Activated naive CD8-positive, alpha-beta T cell treated with anti-CD3 and anti-CD28 coated beads, Interleukin-2, amount 10 ng/mL, durations not matched to agents 7 days and 5 days (primary cell): ENCODE measurements at regions not wholly inside any gene's neighbourhood (a gene's known extent, or its start where the extent isn't known, plus 50 kb on each side); places are given as distances from the start of the nearest gene placed in this dataset.

Source experiments
- ATAC-seq: fragments of 150-1000 bp; cut with Tn5 transposase; one replicate; pipeline ENCODE4 v1.10.0; 2021; ENCODE audit warnings: low read depth, moderate library complexity
- POLR2A ChIA-PET: fragments of 350-600 bp; sonication (Branson Sonifier 250); formaldehyde crosslinking; loops from one replicate; lab custom pipeline; 2021; ENCODE audit warnings: antibody characterized with exemption; lab: Charles Lee
- DNase-seq: peaks from one replicate; pipeline ENCODE4 v3.0.0; 2021
- H3K27ac Mint-ChIP-seq: one replicate; pipeline ENCODE4 v1.8.0; 2022; ENCODE audit warnings: mild to moderate bottlenecking, mixed read lengths
- H3K27me3 Mint-ChIP-seq: one replicate; pipeline ENCODE4 v1.8.0; 2022; ENCODE audit warnings: mild to moderate bottlenecking, moderate library complexity, mixed read lengths
- H3K36me3 Mint-ChIP-seq: one replicate; pipeline ENCODE4 v1.8.0; 2021; ENCODE audit warnings: mild to moderate bottlenecking, mixed read lengths
- H3K4me1 Mint-ChIP-seq: one replicate; pipeline ENCODE4 v1.8.0; 2021; ENCODE audit warnings: mixed read lengths
- H3K4me3 Mint-ChIP-seq: one replicate; pipeline ENCODE4 v1.8.0; 2022; ENCODE audit warnings: mild to moderate bottlenecking, moderate library complexity, mixed read lengths
- H3K9me3 Mint-ChIP-seq: one replicate; pipeline ENCODE4 v1.8.0; 2021; ENCODE audit warnings: mixed read lengths

DNA sequence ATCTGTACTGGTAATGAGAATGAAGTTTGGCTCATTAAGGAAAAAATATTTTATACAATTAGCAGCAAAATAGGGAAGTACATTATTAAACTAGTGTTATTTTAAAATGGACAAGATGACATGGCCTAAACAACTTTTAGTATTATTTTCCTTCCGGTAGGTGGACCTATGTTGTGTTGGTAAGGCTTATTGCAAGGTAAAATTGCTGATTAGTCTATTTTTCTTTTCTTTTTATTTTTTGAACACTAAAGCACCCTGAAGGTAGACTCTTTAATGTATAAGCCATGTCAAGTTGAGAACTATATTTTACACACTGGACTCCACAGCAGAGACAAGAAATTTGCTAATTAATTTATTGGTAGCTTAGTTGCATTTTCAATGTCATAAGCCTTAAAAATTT, 239.5 kb upstream of the POT1 start:
- no peak for ATAC-seq
- POLR2A ChIA-PET = no interaction called here
- Mint-ChIP-seq H3K4me1 (no peaks in the 10 kb centered on the region), H3K27me3 (no peaks in the 10 kb centered on the region), H3K36me3 (no peaks in the 10 kb centered on the region), H3K4me3 (no peak overlapping the region), H3K27ac (no peak overlapping the region), H3K9me3 (no peaks in the 10 kb centered on the region)
- DNase-seq = no peak

DNA sequence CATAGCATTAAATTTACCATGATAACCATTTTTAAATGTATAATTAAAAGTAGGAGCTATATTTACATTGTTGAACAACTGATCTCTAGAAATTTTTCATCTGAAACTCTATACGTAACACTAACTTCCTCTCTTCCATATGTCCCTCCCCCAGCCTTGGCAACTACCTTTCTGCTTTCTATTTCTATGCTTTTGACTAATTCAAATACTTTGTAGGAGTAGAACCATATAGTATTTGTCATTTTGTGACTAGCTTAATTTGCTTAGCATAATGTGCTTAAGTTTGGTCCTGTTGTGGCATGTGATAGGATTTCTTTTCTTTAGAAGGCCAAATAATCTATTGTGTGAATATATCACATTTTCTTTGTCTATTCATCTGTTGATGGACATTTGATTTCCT, 225.3 kb upstream of the POT1 start:
- H3K4me1 Mint-ChIP-seq = no peaks in the 10 kb centered on the region
- DNase-seq (no peak), ATAC-seq (no peak)
- no peak overlapping the region for H3K4me3 Mint-ChIP-seq
- no peaks in the 10 kb centered on the region for H3K27me3 Mint-ChIP-seq
- no peak overlapping the region for H3K27ac Mint-ChIP-seq
- POLR2A ChIA-PET = no interaction called here
- no peaks in the 10 kb centered on the region for H3K36me3 Mint-ChIP-seq
- no peaks in the 10 kb centered on the region for H3K9me3 Mint-ChIP-seq

DNA sequence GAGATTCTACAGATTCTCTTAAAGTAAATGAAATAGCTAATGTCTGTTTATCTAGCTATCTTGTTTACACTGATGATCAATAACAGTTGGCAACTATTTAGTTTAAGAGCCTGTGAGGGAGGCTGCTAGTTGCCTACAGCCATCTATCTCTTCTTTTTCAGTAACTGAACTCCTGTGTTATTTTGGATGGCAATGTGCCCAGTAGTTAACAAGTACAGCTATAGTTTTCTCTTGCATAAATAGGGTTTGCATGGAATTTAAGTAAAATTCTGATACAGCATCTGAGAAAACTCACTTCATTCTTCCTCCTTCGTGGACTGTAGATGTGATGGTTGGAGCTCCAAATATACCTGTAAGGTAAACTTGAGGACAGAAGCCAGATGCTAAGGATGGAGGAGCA, 219.5 kb upstream of the POT1 start:
- POLR2A ChIA-PET = no interaction called here
- Mint-ChIP-seq H3K4me1 (no peaks in the 10 kb centered on the region), H3K27ac (no peak overlapping the region), H3K4me3 (no peak overlapping the region), H3K27me3 (no peaks in the 10 kb centered on the region), H3K36me3 (no peaks in the 10 kb centered on the region), H3K9me3 (no peaks in the 10 kb centered on the region)
- DNase-seq (no peak), ATAC-seq (no peak)

DNA sequence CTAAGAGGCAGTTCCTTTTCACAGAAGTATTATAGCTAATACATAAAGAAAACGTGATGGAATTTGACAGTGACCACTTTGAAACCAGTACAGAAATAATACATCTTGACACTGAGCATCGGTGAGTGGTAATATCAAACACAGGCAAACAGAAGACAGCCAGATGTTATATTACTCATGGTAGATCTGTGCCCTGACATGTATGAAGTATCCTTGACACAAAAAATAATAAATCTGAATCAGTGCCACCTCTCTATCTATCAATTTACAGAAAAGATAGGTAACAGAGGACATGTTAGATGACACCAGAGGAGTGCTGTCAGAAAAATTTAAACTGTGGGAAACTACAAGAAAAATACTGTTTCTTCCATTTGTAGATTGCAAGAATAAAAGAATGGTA, 217.4 kb upstream of the POT1 start:
- DNase-seq = no peak
- POLR2A ChIA-PET = no interaction called here
- no peak for ATAC-seq
- Mint-ChIP-seq H3K4me3 (no peak overlapping the region), H3K27ac (no peak overlapping the region), H3K9me3 (no peaks in the 10 kb centered on the region), H3K36me3 (no peaks in the 10 kb centered on the region), H3K27me3 (no peaks in the 10 kb centered on the region), H3K4me1 (no peaks in the 10 kb centered on the region)

DNA sequence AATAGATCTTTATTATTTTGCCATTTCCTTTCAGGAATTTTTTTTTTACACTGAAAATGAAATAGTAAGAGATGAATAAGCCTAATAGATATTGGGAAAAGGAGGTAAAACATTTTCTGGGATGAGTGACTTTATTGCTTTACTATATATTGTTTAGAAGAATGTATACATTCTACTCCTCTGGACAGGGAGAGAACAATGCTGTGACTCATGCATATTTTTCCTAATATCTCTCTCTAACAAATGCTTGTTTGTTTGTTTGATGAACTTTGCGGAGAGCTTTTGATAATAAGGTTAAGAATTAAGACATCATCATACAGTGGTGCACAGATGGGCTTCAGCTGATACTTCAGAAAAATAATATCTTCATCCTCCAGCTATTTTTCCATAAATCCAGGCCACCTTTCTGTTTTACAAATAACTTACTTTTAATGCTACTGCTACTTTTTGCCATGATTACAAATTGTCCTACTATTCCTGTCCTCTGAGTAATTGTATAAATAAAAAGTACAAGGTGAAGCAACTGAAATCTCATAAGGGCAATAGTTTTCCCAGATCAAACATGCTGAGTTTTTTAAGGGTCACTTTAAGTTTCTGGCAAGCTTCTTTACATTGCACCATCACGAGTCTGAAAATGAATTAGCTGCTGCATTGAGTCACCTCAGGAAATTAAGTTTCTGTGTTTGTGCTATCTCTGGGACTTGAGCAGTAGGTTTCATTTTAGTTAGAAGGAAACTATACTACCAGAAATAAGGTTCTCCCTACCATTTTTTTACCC, 207.3 kb upstream of the POT1 start:
- H3K27me3 Mint-ChIP-seq = no peaks in the 10 kb centered on the region
- H3K4me3 Mint-ChIP-seq = no peak overlapping the region
- DNase-seq (no peak), ATAC-seq (no peak)
- H3K36me3 Mint-ChIP-seq = no peaks in the 10 kb centered on the region
- no peak overlapping the region for H3K27ac Mint-ChIP-seq
- H3K9me3 Mint-ChIP-seq = no peaks in the 10 kb centered on the region
- POLR2A ChIA-PET = no interaction called here
- no peaks in the 10 kb centered on the region for H3K4me1 Mint-ChIP-seq

DNA sequence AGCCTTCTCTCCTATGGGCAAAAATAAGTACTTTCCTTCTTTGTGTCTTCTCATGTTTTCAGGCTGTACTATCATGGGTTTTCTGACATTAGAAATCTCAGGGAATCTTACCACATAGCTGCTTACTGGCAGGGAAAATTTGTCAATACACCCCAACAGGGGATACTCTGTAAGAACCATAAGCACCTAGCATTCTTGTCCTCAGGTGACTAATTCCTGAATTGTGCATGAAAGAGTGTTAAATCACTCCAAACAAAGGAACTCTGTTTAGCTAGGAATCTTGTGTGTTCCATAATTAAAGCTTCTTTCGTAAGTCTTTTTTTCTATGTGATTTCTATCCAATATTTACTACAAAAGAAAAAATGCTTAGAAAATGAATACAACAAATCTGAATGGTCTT, 206.7 kb upstream of the POT1 start:
- no peaks in the 10 kb centered on the region for H3K36me3 Mint-ChIP-seq
- no peaks in the 10 kb centered on the region for H3K9me3 Mint-ChIP-seq
- no peak overlapping the region for H3K4me3 Mint-ChIP-seq
- H3K4me1 Mint-ChIP-seq = no peaks in the 10 kb centered on the region
- ATAC-seq (no peak), DNase-seq (no peak)
- POLR2A ChIA-PET = no interaction called here
- H3K27me3 Mint-ChIP-seq = no peaks in the 10 kb centered on the region
- no peak overlapping the region for H3K27ac Mint-ChIP-seq

DNA sequence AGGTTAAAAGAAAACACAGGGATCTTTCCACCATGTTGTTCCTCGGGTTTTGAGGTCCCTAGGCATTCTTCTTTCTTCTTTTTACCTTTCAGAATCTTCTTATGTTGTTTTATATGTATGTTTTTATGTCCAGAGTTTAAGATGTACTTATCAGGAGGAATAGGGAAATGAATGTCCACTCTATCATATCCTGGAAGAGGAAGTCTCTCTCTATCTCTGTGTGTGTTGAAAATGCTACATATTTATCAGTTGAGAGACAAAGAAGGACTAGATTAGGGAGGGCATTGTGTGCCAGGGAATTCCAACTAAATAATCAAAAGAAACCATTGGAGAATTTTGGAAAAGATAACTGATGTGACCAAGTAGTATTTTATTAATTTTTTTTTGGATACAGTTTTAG, 200.5 kb upstream of the POT1 start:
- Mint-ChIP-seq H3K27ac (no peak overlapping the region), H3K4me3 (no peak overlapping the region), H3K9me3 (peaks cover 6% of the 10 kb centered on the region), H3K27me3 (no peaks in the 10 kb centered on the region), H3K36me3 (no peaks in the 10 kb centered on the region), H3K4me1 (no peaks in the 10 kb centered on the region)
- ATAC-seq (no peak), DNase-seq (no peak)
- POLR2A ChIA-PET = no interaction called here

DNA sequence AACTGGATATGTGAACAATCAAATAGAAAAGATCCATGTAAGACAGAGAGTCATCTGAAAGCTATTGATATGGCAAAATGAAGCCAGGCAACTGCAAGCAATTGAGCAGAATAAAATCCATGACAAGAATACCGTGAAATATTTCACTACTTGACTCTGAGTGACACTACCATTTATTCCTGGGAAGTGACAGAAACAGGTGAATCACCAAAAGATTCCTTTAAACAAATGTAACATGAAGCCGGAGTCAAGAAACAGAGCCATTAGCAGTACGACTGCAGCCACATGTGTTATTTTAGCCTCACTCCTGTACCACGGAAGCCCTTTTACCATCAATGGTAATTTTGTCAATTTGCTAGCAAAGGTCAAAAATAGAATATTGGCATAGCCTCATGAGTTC, 197.7 kb upstream of the POT1 start:
- Mint-ChIP-seq H3K4me1 (no peaks in the 10 kb centered on the region), H3K4me3 (no peak overlapping the region), H3K27ac (no peak overlapping the region), H3K27me3 (no peaks in the 10 kb centered on the region), H3K36me3 (no peaks in the 10 kb centered on the region), H3K9me3 (peaks cover 8% of the 10 kb centered on the region)
- ATAC-seq = no peak
- POLR2A ChIA-PET = no interaction called here
- no peak for DNase-seq

DNA sequence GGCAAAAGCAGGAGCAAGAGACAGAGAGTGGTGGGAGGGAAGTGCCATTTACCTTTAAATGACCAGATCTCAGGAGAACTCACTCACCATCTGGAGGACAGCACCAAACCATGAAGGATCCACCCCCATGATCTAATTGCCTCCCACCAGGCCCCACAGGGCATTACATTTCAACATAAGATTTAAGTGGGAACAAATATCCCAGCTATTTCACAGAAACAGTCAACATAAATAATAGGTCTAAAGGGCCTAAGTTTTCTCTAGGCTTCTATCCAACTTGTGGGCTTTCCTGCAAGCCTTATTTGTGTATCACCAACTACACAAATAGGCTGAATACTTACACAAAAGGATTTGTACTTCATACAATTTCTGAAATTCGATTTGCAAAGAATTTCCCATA, 196.8 kb upstream of the POT1 start:
- Mint-ChIP-seq H3K4me3 (no peak overlapping the region), H3K36me3 (no peaks in the 10 kb centered on the region), H3K27me3 (no peaks in the 10 kb centered on the region), H3K4me1 (no peaks in the 10 kb centered on the region), H3K27ac (no peak overlapping the region), H3K9me3 (peaks cover 8% of the 10 kb centered on the region)
- POLR2A ChIA-PET = no interaction called here
- DNase-seq = no peak
- ATAC-seq = no peak

DNA sequence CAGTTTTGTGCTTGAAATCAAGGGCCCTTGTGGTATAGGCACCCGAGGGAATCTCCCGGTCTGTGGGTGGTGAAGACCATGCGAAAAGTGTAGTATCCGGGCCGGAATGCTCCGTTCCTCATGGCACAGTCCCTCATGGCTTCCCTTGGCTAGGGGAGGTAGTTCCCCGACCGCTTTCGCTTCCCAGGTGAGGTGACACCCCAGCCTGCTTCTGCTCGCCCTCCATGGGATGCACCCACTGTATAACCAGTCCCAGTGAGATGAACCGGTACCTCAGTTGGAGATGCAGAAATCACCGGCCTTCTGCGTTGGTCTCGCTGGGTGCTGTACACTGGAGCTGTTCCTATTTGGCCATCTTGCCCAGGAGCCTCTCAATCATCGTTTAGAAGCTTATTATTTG, 195.7 kb upstream of the POT1 start:
- no peak overlapping the region for H3K27ac Mint-ChIP-seq
- H3K9me3 Mint-ChIP-seq = peaks cover 8% of the 10 kb centered on the region

DNA sequence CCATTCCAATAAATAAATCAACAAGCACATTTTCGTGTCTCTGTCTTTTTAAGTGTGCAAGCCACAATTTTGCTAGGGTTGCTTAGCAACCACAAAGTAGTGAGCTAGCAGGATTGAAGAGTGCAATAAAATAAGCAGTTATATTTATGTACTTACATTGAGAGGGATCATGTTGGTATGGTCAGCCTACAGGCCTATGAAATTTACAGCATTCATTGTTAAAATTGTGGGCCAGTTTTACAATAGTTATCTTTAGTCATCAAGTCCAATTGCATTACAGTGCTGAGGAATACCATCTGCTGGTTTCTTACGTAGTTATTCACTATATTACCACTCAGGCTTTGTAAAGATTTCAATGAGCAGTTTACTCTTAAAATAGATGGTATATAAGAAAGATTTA, 192.5 kb upstream of the POT1 start:
- Mint-ChIP-seq H3K27ac (no peak overlapping the region), H3K4me1 (no peaks in the 10 kb centered on the region), H3K9me3 (peaks cover 6% of the 10 kb centered on the region), H3K36me3 (no peaks in the 10 kb centered on the region), H3K4me3 (no peak overlapping the region), H3K27me3 (no peaks in the 10 kb centered on the region)
- ATAC-seq = no peak
- POLR2A ChIA-PET = no interaction called here
- no peak for DNase-seq

More for the DNA sequence above, 195.7 kb upstream of the POT1 start:
- H3K27me3 Mint-ChIP-seq = no peaks in the 10 kb centered on the region
- no peaks in the 10 kb centered on the region for H3K4me1 Mint-ChIP-seq
- POLR2A ChIA-PET = no interaction called here
- no peak overlapping the region for H3K4me3 Mint-ChIP-seq
- ATAC-seq (no peak), DNase-seq (no peak)
- no peaks in the 10 kb centered on the region for H3K36me3 Mint-ChIP-seq

DNA sequence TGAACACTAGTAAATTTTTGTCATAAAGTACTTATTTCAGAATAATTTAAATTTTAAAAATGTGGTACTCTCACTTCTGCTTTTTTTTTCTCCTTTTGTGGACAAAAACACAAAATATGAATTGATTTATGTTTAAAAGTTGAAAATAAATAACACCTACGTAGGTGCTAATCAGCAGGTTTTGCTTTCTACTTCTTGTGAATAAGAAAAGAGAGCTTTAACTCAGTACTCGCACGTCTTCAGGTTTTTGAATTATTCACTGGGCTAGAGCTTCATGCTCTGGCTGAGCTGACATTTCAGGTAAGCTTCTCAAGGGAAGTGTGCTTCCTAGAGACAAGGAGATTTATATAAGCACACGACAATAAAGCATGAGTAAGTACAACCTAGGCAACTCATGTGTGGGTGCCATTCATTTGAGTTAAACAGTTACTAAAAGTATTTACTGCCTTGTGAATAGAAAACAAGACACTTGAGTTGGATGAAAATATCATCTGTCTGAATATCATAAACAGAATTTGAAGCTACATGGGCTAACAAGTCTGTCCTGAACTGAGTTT, 190.0 kb upstream of the POT1 start:
- Mint-ChIP-seq H3K9me3 (peaks cover 2% of the 10 kb centered on the region), H3K36me3 (no peaks in the 10 kb centered on the region), H3K4me1 (no peaks in the 10 kb centered on the region), H3K27me3 (no peaks in the 10 kb centered on the region), H3K4me3 (no peak overlapping the region), H3K27ac (no peak overlapping the region)
- ATAC-seq = no peak
- DNase-seq = no peak
- POLR2A ChIA-PET = no interaction called here

DNA sequence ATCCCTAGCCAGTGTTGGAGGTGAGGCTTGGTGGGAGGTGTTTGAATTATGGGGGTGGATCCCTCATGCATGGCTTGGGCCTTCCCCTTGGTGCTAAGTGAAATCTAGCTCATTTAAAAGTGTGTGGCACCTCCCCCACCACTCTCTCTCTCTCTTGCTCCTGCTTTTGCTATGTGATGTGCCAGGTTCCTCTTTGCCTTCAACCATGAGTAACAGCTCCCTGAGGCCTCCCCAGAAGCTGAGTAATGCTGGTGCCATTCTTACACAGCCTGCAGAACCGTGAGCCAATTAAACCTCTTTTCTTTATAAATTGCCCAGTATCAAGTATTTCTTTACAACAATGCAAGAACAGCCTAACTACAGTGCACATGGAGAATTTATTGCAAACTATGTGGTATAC, 188.8 kb upstream of the POT1 start:
- no peaks in the 10 kb centered on the region for H3K27me3 Mint-ChIP-seq
- H3K4me1 Mint-ChIP-seq = no peaks in the 10 kb centered on the region
- no peak overlapping the region for H3K4me3 Mint-ChIP-seq
- ATAC-seq (no peak), DNase-seq (no peak)
- no peaks in the 10 kb centered on the region for H3K9me3 Mint-ChIP-seq
- H3K36me3 Mint-ChIP-seq = no peaks in the 10 kb centered on the region
- H3K27ac Mint-ChIP-seq = no peak overlapping the region
- POLR2A ChIA-PET = no interaction called here

DNA sequence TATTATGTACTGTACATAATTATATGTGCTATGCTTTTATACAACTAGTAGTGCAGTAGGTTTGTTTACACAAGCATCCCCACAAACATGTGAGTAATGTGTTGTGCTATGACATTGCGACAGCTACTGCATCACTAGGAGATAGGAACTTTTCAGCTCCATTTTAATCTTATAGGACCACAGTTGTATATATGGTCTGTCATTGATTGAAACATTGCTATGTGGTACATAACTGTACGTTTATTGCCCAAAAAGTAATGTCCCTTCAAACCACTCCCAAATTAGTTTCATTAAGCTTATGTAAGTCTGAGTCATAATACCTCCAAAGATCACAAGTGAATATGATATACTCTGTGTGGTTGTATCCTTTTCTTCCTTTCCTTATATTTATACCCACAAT, 183.2 kb upstream of the POT1 start:
- no peak for DNase-seq
- POLR2A ChIA-PET = no interaction called here

More for the DNA sequence above, 183.2 kb upstream of the POT1 start:
- no peak for ATAC-seq
- no peak overlapping the region for H3K27ac Mint-ChIP-seq
- no peak overlapping the region for H3K4me3 Mint-ChIP-seq
- H3K4me1 Mint-ChIP-seq = no peaks in the 10 kb centered on the region
- H3K9me3 Mint-ChIP-seq = peaks cover 5% of the 10 kb centered on the region
- H3K36me3 Mint-ChIP-seq = no peaks in the 10 kb centered on the region
- no peaks in the 10 kb centered on the region for H3K27me3 Mint-ChIP-seq
